Nephron (organoid): ENCODE measurements at regions not wholly inside any gene's neighbourhood (a gene's known extent, or its start where the extent isn't known, plus 50 kb on each side); places are given as distances from the start of the nearest gene placed in this dataset.
"Not testable (repeated sequence)": the region's sequence is repeated elsewhere in the genome, so short reads cannot be mapped to it uniquely, and the experiment has no call there.

Source experiments
- H3K27ac Mint-ChIP-seq, 3 experiments: 2 replicates each; pipeline ENCODE4 v1.8.0; 2020; ENCODE audit warnings: mixed read lengths in 3 of 3, mild to moderate bottlenecking in 2 of 3, moderate library complexity in 1 of 3
- H3K27me3 Mint-ChIP-seq: 2 replicates; pipeline ENCODE4 v1.8.0; 2021; ENCODE audit warnings: low read depth, mild to moderate bottlenecking, moderate library complexity, mixed read lengths
- H3K36me3 Mint-ChIP-seq: 2 replicates; pipeline ENCODE4 v1.8.0; 2020; ENCODE audit warnings: low read depth, mixed read lengths
- H3K4me1 Mint-ChIP-seq: 2 replicates; pipeline ENCODE4 v1.8.0; 2020; ENCODE audit warnings: mixed read lengths
- H3K4me3 Mint-ChIP-seq, 3 experiments: 2 replicates each; pipeline ENCODE4 v1.8.0; 2020; ENCODE audit warnings: mild to moderate bottlenecking in 3 of 3, mixed read lengths in 3 of 3, moderate library complexity in 2 of 3
- H3K9me3 Mint-ChIP-seq: 2 replicates; pipeline ENCODE4 v1.8.0; 2020; ENCODE audit warnings: mixed read lengths
- TF ChIP-seq, protein P1 (sequence below), 3 experiments: fragments of 200-600 bp; sonication (generic); IDR thresholded peaks; one replicate each; pipeline ENCODE4 v1.5.0; 2021; ENCODE audit warnings: antibody characterized with exemption in 3 of 3; ENCODE audit not compliant: unreplicated experiment in 3 of 3

DNA sequence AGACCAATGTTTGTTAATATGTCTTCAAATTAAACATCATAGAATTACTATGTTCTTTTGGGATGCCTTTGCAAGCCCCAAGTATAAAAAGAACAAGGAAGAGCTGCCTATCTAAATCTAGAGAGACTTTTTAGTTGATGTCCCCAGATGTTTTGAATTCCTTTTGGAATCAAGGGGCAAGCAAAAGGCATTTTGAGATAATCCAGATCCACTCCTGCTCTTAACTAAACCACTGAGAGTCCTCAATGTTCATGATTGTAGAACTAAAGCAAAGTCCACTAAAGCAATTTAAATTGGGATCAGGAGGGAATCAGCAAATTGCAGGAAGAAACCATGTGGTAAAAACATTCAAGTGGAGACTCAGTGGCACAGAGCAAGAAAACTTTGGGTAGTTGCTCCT is 558.5 kb upstream of the VRK2 start:
- no peaks in the 10 kb centered on the region for H3K36me3 Mint-ChIP-seq
- no peaks in the 10 kb centered on the region for H3K9me3 Mint-ChIP-seq
- H3K4me1 Mint-ChIP-seq = no peaks in the 10 kb centered on the region
- H3K27me3 Mint-ChIP-seq = no peaks in the 10 kb centered on the region
- no peak overlapping the region for H3K27ac Mint-ChIP-seq
- no peak overlapping the region for H3K4me3 Mint-ChIP-seq
- TF ChIP-seq, protein P1, sequence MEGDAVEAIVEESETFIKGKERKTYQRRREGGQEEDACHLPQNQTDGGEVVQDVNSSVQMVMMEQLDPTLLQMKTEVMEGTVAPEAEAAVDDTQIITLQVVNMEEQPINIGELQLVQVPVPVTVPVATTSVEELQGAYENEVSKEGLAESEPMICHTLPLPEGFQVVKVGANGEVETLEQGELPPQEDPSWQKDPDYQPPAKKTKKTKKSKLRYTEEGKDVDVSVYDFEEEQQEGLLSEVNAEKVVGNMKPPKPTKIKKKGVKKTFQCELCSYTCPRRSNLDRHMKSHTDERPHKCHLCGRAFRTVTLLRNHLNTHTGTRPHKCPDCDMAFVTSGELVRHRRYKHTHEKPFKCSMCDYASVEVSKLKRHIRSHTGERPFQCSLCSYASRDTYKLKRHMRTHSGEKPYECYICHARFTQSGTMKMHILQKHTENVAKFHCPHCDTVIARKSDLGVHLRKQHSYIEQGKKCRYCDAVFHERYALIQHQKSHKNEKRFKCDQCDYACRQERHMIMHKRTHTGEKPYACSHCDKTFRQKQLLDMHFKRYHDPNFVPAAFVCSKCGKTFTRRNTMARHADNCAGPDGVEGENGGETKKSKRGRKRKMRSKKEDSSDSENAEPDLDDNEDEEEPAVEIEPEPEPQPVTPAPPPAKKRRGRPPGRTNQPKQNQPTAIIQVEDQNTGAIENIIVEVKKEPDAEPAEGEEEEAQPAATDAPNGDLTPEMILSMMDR (IDR thresholded peaks at IDR 0.05; ENCODE audit: unreplicated experiment in 3 of 3) = no peak

DNA sequence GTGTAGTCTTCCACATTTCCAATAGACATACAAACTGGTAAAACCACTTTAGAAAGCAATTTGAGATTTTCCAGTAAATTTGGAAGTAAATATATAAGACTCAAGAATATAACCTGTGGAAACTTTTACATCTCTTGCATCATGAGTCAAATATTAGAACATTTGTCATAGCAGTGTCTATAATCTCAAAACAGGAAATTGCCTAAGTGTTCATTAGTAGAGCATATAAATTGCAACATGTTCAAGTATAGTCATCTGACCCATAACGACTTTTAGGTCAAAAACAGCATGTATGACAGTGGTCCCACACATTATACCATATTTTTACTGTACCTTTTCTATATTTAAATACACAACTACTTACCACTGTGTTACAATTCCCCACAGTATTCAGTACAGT is 555.9 kb upstream of the VRK2 start:
- Mint-ChIP-seq H3K36me3 (no peaks in the 10 kb centered on the region), H3K4me3 (no peak overlapping the region), H3K4me1 (no peaks in the 10 kb centered on the region), H3K27me3 (no peaks in the 10 kb centered on the region), H3K27ac (no peak overlapping the region), H3K9me3 (peaks cover 2% of the 10 kb centered on the region)
- TF ChIP-seq, protein P1 (IDR thresholded peaks at IDR 0.05; ENCODE audit: unreplicated experiment in 3 of 3) = no peak

DNA sequence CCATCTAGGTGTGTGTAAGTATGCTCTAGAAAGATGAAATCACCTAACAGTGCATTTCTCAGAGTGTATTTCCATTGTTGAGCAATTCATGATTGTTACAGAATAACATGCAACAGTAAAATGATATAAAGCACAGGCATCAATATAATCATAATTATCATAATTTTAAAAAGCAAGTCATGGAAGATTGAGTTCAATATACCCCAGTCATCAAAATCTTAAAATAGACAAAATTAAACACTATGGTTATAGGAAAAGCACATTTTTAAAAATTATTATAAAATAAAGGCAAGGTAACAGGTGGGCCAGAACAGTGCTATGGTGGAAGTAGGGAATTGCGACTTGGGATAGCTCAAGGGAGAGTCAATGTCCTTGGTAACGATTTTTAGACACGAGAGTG is 555.4 kb upstream of the VRK2 start:
- Mint-ChIP-seq H3K27me3 (no peaks in the 10 kb centered on the region), H3K9me3 (peaks cover 2% of the 10 kb centered on the region), H3K27ac (no peak overlapping the region), H3K36me3 (no peaks in the 10 kb centered on the region), H3K4me3 (no peak overlapping the region), H3K4me1 (no peaks in the 10 kb centered on the region)
- TF ChIP-seq, protein P1 (IDR thresholded peaks at IDR 0.05; ENCODE audit: unreplicated experiment in 3 of 3) = no peak

DNA sequence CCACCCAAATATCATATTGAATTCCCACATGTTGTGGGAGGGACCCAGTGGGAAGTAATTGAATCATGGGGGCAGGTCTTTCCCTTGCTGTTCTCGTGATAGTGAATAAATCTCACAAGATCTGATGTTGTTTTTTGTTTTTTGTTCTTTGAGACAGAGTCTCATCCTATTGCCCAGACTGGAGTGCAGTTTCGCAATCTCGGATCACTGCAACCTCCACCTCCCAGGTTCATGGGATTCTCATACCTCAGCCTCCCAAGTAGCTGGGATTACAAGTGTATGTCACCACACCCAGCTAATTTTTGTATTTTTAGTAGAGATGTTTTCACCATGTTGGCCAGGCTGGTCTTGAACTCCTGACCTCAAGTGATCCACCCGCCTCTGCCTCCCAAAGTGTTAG is 552.6 kb upstream of the VRK2 start:
- not testable (repeated sequence) for H3K9me3 Mint-ChIP-seq, H3K27me3 Mint-ChIP-seq, H3K4me3 Mint-ChIP-seq, H3K4me1 Mint-ChIP-seq, H3K36me3 Mint-ChIP-seq, H3K27ac Mint-ChIP-seq

DNA sequence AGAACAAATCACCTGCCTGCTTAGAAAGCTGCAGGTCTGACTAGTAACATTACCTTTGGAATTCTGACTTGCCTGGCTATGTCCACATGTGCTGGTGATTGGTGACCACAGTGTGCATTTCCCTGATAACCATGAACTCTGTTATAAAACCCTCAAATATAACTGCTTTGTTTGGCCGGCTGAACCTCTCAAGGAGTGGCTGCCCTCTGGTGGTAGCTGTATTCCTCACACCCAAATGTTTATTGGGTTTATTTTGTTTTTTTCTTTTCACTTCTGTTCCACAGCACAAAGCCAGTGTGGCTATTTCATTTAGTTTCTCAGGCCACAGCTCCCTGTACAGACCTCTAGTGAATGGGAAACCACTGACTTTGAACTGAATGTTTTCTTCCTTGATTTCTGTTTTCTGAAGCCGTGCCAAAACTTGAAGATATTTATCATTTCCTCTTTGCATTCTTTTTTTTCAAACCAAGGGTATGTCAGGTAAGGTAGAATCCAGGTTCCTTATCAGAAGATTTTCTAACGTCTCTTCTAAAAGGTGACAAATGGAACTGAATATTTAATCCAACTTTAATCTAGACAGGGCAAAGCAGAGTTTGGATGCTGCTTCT is 549.0 kb upstream of the VRK2 start:
- TF ChIP-seq, protein P1 (IDR thresholded peaks at IDR 0.05; ENCODE audit: unreplicated experiment in 3 of 3) = peak; percentile 80 to 85 (median 80)
- Mint-ChIP-seq H3K9me3 (peaks cover 2% of the 10 kb centered on the region), H3K27ac (no peak overlapping the region), H3K4me3 (no peak overlapping the region), H3K27me3 (peaks cover 3% of the 10 kb centered on the region), H3K36me3 (no peaks in the 10 kb centered on the region), H3K4me1 (peaks cover 3% of the 10 kb centered on the region)

DNA sequence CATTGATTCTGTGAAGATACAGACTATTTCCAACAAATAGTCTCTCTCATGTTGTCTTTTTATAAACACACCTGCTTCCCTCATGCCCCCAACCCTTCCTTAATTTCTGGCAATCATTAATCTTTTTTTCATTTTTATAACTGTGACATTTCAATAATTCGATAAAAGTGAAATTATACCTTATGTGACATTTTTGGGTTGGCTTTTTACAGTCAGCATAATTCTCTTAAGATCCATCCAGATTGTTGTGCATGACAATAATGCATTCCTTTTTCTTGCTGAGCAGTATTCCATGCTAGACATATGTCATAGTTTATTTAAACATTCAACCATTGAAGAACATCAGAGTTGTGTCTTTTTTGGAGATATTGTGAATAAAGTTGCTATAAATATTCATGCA is 541.8 kb upstream of the VRK2 start:
- Mint-ChIP-seq H3K4me3 (no peak overlapping the region), H3K27ac (no peak overlapping the region), H3K4me1 (no peaks in the 10 kb centered on the region)

More for the DNA sequence above, 541.8 kb upstream of the VRK2 start:
- no peaks in the 10 kb centered on the region for H3K27me3 Mint-ChIP-seq
- H3K36me3 Mint-ChIP-seq = no peaks in the 10 kb centered on the region
- no peaks in the 10 kb centered on the region for H3K9me3 Mint-ChIP-seq
- TF ChIP-seq, protein P1 (IDR thresholded peaks at IDR 0.05; ENCODE audit: unreplicated experiment in 3 of 3) = no peak
